Vagina (tissue), 2 donors: ENCODE measurements at regions not wholly inside any gene's neighbourhood (a gene's known extent, or its start where the extent isn't known, plus 50 kb on each side); places are given as distances from the start of the nearest gene placed in this dataset.

ENCODE experiments used
- CTCF ChIP-seq, 3 experiments: fragments of 450-650 bp in 2 of 3; fragments of 200-600 bp in 1 of 3; sonication (generic) in 1 of 3; IDR thresholded peaks; one replicate each; pipeline ENCODE4 v1.5.1; 2017 to 2019; ENCODE audit warnings: antibody characterized with exemption in 3 of 3, mild to moderate bottlenecking in 2 of 3, moderate library complexity in 2 of 3
- POLR2A ChIP-seq, 2 donors: fragments of 450-650 bp; IDR thresholded peaks; one replicate each; pipeline ENCODE4 v1.6.1; 2017; ENCODE audit warnings: antibody characterized with exemption in 2 of 2, mild to moderate bottlenecking in 2 of 2, moderate library complexity in 2 of 2

- no peak for TF ChIP-seq CTCF (IDR thresholded peaks at IDR 0.05)
- no peak for TF ChIP-seq POLR2A (IDR thresholded peaks at IDR 0.05)
Measured at GRCh38 chr11:111148953-111149352, 96.6 kb upstream of the POU2AF2 start.
